Effector CD4-positive, alpha-beta T cell (primary cell): ENCODE measurements at regions not wholly inside any gene's neighbourhood (a gene's known extent, or its start where the extent isn't known, plus 50 kb on each side); places are given as distances from the start of the nearest gene placed in this dataset.
"Not testable (repeated sequence)": the region's sequence is repeated elsewhere in the genome, so short reads cannot be mapped to it uniquely, and the experiment has no call there.

Experiments
- DNase-seq: peaks from one replicate; pipeline ENCODE4 v3.0.0-alpha.2; 2020

- no peak for DNase-seq
Measured at GRCh38 chr2:18309188-18309587, 251.3 kb downstream of the RDH14 start.

DNA sequence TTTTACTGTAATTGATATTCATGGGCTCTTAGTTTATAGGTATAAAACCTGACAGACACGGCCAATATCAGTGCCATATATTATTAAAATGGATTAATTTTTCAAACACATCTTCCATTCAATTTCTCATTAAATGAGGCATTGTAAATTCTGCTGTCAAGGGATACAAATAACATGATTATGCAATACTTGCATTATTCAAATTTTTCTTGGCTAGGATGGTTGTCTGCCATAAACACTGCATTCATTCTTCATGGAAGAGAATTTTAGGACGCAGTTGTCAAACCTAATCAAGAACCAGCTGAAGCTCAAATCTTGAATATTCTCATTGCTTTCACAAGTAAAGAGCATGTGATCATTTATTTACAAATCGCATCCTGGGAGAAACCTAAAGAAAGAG is 255.6 kb downstream of the RDH14 start:
- DNase-seq: no peak

GRCh38 chr2:18301421-18302139 is 258.9 kb downstream of the RDH14 start:
- no peak for DNase-seq

DNA sequence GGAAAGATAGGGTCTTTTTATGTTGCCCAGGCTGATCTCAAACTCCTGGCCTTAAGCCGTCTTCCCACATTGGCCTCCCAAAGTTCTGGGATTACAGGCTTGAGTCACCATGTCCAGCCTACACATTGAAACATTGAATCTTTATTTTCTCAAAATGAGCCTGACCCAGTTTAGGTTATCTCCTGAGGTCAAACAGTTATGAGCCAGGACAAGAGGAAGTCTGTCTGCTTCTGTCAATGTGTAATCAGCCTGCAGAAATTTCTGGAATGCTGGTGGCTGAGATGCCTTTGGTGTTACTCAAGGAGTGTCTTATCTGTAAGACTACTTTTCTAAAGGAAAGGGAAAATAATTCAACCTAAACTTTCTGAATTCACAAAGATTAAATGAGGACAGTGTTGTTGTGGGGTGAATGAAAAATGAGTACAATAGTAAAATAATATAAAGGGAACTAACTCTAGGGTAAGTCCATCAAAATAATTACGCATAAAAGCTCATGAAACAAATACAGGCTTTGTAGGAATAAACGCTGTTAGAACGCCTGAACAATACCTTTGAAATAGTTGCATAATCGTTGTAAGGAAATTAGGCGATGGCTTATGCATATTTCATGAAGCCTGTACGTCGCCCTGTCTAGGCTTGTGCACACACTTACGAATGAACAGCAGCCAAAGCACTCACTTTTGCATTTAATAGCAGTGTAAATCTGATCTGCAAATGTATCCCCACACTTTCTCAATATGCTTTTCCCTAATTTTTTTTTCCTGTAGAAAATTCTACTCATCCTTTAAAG is 260.8 kb downstream of the RDH14 start:
- no peak for DNase-seq

DNA sequence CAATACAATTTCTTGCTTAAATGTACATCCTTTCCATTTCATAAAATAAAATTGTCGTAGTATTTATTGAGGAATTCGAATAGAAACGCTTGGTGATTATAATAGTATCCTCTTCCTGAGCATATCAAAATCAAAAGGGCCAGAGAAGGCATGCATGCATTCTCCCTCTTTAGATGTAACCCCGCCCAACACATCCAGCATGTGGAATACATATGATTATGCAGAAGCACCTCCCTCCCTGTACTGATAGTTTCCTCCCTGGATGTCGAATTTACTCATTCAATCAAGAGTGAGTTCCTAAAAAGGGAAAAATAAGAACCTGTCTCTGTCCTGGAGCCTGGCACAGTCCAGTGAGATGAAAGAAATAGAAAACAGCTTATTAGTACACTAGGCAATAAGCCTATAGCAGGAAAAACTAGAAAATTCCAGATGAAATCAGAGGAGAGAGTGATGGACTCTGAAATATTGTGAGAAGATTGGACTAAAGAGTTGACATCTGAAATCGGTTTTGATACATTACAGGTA is 262.9 kb downstream of the RDH14 start:
- no peak for DNase-seq

- DNase-seq: no peak
Measured at GRCh38 chr2:18290386-18290785, 270.1 kb downstream of the RDH14 start.

DNA sequence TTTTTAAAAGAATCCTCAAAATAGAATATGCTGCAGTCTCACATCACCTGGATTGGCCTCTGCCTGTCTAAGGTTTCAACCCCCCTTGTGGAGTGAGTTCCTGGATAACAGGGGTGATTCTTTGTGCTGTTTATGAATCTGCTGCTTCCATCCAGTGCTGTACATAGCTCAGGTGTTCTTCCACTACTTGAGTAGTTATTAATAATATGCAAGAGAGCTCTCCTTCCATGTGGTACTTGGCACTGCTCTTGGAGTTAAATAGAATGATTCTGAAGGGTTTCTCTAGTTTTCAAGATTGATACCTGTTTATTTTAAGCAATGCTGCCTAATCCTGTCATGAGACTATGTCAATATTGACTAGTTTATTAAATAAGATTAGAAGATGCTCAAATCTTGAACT is 273.6 kb downstream of the RDH14 start:
- DNase-seq: no peak

GRCh38 chr2:18284331-18284730 is 276.1 kb downstream of the RDH14 start:
- DNase-seq: no peak

DNA sequence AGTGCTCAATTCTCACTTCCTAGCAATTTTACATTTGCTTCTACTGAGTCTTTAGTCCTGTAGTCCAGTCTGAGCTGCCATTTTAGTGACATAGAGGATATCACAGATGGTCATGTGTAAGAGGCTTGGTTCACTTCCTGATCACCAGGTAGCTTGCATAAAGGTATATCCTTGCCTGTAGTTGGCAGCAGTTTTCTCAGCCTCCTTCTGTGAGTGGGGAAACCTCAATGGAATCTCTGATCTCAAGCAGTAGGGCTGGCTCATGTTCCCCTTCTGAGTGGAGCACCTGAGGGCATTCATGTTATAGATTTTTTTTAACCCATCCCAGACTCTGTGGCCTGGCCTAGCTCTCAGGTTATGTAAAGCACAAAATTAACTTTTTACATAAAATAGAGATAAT is 278.4 kb downstream of the RDH14 start:
- no peak for DNase-seq

DNA sequence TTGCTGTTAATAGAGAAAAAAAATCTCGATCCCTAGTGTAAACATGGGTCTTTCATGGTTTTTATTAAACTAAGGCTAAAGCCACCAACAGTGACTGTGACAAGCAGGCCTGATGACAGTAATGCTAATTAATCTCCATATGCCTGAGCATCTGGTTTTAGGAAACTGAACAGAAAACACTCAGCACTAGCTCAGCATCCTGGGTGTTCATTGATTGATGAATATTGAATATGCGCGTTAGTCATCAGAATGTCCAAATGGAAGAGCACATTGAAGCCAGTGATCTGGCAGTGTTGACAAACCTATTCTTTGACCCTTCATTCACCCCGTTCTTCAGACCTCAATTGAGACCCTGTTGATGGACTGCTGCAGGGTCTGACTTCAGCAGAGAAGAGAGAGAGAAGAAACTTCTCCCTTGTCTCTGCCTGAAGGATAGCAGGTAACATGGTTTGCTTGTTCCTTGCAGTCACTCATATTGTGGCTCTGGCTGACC is 283.8 kb downstream of the RDH14 start:
- DNase-seq: no peak

DNA sequence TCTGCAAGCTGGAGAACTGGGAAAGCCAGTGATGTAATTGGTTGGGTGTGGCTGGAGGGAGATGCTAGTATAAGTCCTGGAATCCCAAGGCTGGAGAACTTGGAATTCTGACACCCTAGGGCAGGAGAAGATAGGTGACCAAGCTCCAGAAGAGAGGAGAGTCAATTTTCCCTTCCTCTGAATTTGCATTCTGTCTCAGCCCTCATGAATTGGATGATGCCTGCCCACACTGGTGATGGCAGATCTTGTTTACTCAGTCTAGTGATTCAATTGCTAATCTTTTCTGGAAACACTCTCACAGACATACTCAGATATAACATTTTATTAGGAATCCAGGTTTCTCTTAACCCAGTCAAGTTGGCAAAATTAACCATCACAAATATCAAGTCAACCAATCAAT is 287.2 kb downstream of the RDH14 start:
- no peak for DNase-seq

DNA sequence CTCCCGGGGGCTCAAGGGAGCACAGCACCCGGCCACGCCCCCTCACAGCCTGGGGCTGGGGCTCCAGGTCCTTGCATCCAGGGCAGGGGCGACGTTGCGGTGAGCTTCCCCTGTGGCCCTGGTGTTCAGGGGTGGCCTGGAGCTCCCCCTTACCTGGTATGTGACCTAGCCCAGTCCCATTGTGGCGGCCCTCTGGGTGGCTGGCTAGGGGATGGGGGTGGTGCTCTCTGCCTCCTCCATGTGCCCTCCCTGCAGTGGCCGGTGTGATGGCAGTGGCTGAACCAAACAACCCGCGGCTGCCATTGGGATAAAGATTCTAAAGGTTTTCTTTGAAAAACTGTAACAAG is 288.3 kb downstream of the RDH14 start:
- DNase-seq: no peak

DNA sequence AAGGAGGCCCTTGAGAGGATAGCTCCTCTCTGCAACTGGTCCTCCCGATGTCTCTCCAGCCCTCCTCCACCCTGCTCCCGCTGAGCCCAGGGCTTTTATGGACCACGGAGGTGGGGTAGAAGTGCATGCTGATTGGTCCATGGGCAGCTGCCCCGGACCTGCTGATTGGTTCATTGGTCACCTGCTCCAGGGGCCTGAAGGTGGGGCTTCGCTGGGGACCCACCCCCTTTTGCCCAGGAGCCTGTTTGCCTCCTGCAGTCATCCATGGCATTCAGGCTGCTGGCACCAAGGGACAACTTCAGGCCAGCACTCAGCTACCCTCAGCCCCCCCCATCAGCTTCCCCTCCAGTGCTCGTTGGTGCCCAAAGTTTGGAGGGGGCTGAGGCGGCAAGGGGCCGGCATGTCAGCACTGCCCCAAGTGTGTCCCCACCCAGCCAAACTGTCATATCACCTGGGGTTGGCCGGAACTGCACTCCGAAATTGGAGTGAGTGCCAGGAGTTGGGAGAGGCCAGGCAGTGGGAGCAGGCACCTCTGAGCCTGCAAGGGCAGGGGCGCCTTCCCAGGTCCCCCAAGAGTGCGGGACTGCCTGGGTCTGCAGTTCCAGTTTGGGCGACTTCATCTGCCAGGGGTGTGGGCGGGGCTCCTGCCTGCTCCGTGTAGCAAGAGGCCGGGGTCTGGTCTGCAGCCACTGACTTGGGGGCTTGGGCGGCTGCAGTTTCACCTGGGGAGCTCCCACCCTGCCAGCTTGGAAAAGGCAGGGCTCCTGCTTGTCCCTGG is 288.9 kb downstream of the RDH14 start:
- no peak for DNase-seq

DNA sequence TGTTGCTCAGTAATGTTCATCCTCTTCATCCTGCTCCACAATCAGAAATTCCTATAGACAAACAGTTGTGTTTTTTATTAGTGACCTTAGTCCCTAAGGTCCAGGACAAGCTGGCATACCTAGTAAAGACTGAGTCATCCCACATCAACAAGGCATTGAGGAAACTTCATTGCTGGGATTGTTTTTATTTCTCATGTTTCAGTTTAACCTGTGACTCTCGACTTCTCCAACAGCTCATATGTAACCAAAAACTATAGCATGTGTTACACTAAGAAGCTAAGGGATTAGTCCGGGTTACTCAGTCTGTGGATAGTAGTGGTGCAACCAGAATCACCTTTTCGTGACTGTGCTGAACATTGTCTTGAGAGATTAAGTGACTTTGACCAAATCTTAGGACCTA is 292.1 kb downstream of the RDH14 start:
- DNase-seq: no peak

- DNase-seq: no peak
Measured at GRCh38 chr2:18267501-18267900, 293.0 kb downstream of the RDH14 start.

GRCh38 chr2:18266699-18267098 is 293.8 kb downstream of the RDH14 start:
- DNase-seq: not testable (repeated sequence)

DNA sequence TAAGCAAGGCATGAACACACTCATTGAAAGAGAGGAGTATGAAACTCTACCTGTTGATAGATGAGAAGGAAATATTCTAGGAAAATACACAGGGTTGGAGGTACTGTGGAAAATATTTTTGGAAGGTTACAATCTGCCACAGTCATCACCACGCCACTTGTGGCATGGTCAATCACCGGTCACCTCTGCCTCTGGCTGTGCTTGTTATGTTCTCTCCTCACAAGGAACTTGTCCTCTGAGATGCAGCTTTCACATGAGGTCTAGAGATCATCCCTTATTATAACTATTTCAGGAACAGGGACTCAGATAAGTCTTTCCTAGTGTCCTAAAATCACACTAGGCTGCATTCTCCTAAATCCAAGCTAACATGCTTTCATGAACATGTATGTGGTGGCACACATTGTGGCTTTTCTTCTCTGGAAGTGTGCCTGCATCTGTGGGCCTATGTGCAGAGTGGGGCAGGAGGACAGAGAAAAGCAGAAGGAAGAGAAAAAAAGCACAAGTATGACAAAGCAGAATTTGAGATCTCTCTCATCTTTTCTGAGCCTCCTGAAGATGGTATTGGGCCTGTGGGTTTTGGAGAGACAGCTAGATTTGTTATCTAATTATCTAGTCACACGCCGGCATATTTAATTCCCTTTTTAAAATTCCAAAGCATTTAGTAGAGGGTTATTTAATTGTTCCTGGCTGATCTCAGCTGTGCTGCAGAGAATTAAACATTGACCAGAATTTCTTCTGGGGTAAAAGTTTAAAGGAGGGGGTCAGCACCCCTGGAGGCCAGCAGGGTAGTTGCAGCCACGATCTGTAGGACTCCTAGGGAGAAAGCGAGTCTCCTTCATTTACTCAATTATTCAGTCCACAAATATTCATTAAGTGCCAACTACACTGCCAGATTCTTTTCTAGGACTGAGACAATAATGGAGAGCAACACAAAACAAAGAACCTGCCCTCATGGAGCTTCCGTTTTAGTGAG is 294.6 kb downstream of the RDH14 start:
- no peak for DNase-seq

GRCh38 chr2:18262601-18263000 is 297.9 kb downstream of the RDH14 start:
- no peak for DNase-seq

GRCh38 chr2:18253686-18254197 is 306.7 kb downstream of the RDH14 start:
- no peak for DNase-seq

DNA sequence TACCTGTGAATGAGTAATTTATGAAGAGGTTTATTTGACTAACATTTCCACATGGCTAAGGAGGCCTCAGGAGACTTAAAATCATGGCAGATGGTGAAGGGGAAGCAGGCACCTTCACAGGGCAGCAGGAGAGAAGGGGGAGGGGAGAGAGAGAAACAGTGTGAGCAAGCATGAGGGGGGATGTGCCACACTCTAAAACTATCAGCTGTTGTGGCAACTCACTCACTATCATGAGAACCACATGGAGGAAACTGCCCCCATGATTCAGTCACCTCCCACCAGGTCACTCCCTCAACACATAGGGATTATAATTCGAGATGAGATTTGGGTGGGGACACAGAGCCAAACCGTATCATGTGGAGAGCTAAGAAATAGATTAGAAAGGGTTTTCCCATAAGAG is 309.0 kb downstream of the RDH14 start:
- no peak for DNase-seq

- no peak for DNase-seq
Measured at GRCh38 chr2:18247282-18248110, 313.0 kb downstream of the RDH14 start.
